ENCODE measurements at regions not wholly inside any gene's neighbourhood (a gene's known extent, or its start where the extent isn't known, plus 50 kb on each side); places are given as distances from the start of the nearest gene placed in this dataset.

DNA sequence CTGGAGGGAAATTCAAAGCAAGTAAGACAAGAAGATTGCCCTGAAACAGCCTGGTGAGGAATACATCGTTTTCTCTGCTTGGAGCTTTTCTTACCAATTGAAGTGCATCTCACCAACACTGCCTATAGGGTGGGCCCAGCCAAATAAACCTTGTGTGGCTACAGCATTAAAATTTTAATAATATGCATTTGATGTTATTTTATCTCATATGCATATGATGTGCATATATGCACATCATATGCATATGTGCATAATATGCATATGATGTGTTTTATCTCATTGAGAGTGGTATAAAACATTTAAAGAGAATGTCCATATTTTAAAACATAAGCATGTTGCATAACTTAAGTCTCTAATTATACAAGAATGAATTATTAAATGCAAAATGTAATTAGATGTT lies 328.6 kb upstream of the ARID1B start:
- ATAC-seq, result no peak
- FAIRE-seq, result no peak
- no peak for DNase-seq (ENCODE audit: low read depth in 1 of 2, low spot score in 1 of 2)
- TF ChIP-seq NR3C1 (IDR thresholded peaks at IDR 0.05) (no peak), RARB (CRISPR knock-in tag; IDR thresholded peaks at IDR 0.05) (no peak), FOSB (CRISPR knock-in tag; IDR thresholded peaks at IDR 0.05) (no peak), ELK1 (IDR thresholded peaks at IDR 0.05; ENCODE audit: low read depth, low read length) (no peak), CHD4 (IDR thresholded peaks at IDR 0.05; ENCODE audit: borderline replicate concordance) (no peak), FOXS1 (CRISPR knock-in tag; IDR thresholded peaks at IDR 0.05) (no peak), EHF (CRISPR knock-in tag; IDR thresholded peaks at IDR 0.05) (no peak), GATA3 (IDR thresholded peaks at IDR 0.05; ENCODE audit: borderline replicate concordance) (no peak), EP300 (IDR thresholded peaks at IDR 0.05) (no peak), SMC3 (IDR thresholded peaks at IDR 0.05) (no peak)
- TF ChIP-seq, protein P1, sequence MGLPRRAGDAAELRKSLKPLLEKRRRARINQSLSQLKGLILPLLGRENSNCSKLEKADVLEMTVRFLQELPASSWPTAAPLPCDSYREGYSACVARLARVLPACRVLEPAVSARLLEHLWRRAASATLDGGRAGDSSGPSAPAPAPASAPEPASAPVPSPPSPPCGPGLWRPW (IDR thresholded peaks at IDR 0.05), result no peak
- CTCF ChIA-PET, result no interaction called here
- Histone ChIP-seq H3K4me3 (no peak overlapping the region), H3K9me3 (no peaks in the 10 kb centered on the region), H3K4me1 (no peaks in the 10 kb centered on the region), H3K4me2 (no peak overlapping the region), H3K27ac (no peak overlapping the region)
- 0% methylated on average over 1 of the region's 1 CpG for WGBS (ENCODE audit: missing lambda C conversion rate)
- POLR2A ChIA-PET, result no interaction called here

DNA sequence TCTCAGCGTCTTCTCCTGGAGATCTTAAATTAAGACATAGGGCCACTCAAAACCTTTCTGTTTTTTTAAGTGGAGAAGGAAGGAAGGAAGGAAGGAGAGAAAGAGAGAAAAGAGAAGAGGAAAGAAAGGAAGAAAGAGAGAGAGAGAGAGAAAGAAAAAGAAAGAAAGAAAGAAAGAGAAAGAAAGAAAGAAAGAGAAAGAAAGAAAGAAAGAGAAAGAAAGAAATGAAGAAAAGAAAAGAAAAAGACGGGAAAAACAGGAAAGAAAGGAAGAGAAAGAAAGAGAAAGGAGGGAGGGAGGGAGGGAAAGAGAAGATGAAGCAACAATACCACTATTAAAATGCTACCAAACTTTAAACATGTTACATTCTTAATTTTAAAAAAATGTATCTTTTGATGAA lies 336.5 kb upstream of the ARID1B start:
- Histone ChIP-seq H3K27ac (no peak overlapping the region), H3K4me3 (no peak overlapping the region), H3K4me2 (no peak overlapping the region), H3K9me3 (no peaks in the 10 kb centered on the region), H3K4me1 (no peaks in the 10 kb centered on the region)
- no peak for ATAC-seq
- WGBS (ENCODE audit: missing lambda C conversion rate), result 5% methylated on average over 2 of the region's 2 CpGs
- POLR2A ChIA-PET, result no interaction called here
- no peak for DNase-seq (ENCODE audit: low read depth in 1 of 2, low spot score in 1 of 2)
- no peak for TF ChIP-seq EHMT2 (IDR thresholded peaks at IDR 0.05; ENCODE audit: low read depth)
- no peak for TF ChIP-seq EHF (CRISPR knock-in tag; IDR thresholded peaks at IDR 0.05)
- no peak for TF ChIP-seq USF2 (IDR thresholded peaks at IDR 0.05)
- TF ChIP-seq, protein P2, sequence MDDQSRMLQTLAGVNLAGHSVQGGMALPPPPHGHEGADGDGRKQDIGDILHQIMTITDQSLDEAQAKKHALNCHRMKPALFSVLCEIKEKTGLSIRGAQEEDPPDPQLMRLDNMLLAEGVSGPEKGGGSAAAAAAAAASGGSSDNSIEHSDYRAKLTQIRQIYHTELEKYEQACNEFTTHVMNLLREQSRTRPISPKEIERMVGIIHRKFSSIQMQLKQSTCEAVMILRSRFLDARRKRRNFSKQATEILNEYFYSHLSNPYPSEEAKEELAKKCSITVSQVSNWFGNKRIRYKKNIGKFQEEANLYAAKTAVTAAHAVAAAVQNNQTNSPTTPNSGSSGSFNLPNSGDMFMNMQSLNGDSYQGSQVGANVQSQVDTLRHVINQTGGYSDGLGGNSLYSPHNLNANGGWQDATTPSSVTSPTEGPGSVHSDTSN (IDR thresholded peaks at IDR 0.05), result no peak
- TF ChIP-seq POLR2AphosphoS2 (conservative IDR thresholded peaks at IDR 0.05; ENCODE audit: low read length), result no peak
- no peak for TF ChIP-seq MAX (IDR thresholded peaks at IDR 0.05)
- TF ChIP-seq RCOR1 (IDR thresholded peaks at IDR 0.05; ENCODE audit: low read depth, low read length), result no peak
- TF ChIP-seq, protein P3, sequence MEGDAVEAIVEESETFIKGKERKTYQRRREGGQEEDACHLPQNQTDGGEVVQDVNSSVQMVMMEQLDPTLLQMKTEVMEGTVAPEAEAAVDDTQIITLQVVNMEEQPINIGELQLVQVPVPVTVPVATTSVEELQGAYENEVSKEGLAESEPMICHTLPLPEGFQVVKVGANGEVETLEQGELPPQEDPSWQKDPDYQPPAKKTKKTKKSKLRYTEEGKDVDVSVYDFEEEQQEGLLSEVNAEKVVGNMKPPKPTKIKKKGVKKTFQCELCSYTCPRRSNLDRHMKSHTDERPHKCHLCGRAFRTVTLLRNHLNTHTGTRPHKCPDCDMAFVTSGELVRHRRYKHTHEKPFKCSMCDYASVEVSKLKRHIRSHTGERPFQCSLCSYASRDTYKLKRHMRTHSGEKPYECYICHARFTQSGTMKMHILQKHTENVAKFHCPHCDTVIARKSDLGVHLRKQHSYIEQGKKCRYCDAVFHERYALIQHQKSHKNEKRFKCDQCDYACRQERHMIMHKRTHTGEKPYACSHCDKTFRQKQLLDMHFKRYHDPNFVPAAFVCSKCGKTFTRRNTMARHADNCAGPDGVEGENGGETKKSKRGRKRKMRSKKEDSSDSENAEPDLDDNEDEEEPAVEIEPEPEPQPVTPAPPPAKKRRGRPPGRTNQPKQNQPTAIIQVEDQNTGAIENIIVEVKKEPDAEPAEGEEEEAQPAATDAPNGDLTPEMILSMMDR (IDR thresholded peaks at IDR 0.05), result no peak
- TF ChIP-seq ESRRA (IDR thresholded peaks at IDR 0.05; ENCODE audit: borderline replicate concordance, low read length), result no peak
- TF ChIP-seq FOSB (CRISPR knock-in tag; IDR thresholded peaks at IDR 0.05), result no peak
- FAIRE-seq, result no peak
- CTCF ChIA-PET, result no interaction called here

DNA sequence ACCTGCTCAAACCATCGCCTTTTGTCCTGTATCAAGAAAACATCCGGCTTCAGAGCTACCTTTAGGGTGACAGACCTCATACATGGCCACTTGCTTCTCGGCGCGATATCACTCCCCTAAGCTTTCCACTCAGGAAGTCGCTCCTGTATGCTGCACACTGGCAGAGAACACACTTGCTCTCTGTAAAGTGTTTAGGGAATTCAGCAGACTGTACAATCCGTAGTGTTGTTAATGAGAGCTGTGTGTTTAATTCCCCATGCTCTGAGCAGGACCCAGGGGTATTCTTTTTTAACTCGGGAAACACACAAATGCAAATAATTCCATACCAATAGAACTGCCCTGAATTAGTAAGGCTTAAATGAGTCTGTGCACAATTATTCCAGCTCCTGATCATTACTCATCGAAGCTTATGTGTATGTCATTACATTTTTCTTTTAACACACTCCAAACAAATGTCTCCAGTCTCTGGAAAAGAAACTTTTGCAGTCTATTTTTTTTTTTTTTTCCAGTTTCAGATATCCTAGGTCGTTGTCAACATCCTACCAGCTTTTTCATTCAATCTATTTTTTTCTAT lies 338.7 kb upstream of the ARID1B start:
- ATAC-seq (no peak), DNase-seq (ENCODE audit: low read depth in 1 of 2, low spot score in 1 of 2) (no peak), FAIRE-seq (no peak)
- H3K9me3 ChIP-seq, result no peaks in the 10 kb centered on the region
- no peak for TF ChIP-seq JUNB (IDR thresholded peaks at IDR 0.05)
- TF ChIP-seq JUN (IDR thresholded peaks at IDR 0.05), result no peak
- no peak for TF ChIP-seq USF2 (IDR thresholded peaks at IDR 0.05)
- TF ChIP-seq POLR2AphosphoS2 (conservative IDR thresholded peaks at IDR 0.05; ENCODE audit: low read length), result no peak
- TF ChIP-seq PHF8 (IDR thresholded peaks at IDR 0.05; ENCODE audit: borderline replicate concordance, low read depth), result no peak
- TF ChIP-seq MAX (IDR thresholded peaks at IDR 0.05), result no peak
- no peak for TF ChIP-seq HOXB5 (CRISPR knock-in tag; IDR thresholded peaks at IDR 0.05)
- no peak for TF ChIP-seq RNF2 (IDR thresholded peaks at IDR 0.05; ENCODE audit: borderline replicate concordance, low read depth)
- CTCF ChIA-PET, result interaction anchor here (1.2 kb wide), 1 partner anchor 20 kb away, joined by 3 read pairs; no protein-coding TSS in a partner anchor
- H3K4me2 ChIP-seq, result no peak overlapping the region
- H3K27ac ChIP-seq, result no peak overlapping the region
- WGBS (ENCODE audit: missing lambda C conversion rate), result 53% methylated on average over 10 of the region's 10 CpGs
- no peak overlapping the region for H3K4me3 ChIP-seq
- no peaks in the 10 kb centered on the region for H3K4me1 ChIP-seq
- POLR2A ChIA-PET, result no interaction called here

Measured in A549 (cell line).